ENCODE measurements at regions not wholly inside any gene's neighbourhood (a gene's known extent, or its start where the extent isn't known, plus 50 kb on each side); places are given as distances from the start of the nearest gene placed in this dataset.

DNA sequence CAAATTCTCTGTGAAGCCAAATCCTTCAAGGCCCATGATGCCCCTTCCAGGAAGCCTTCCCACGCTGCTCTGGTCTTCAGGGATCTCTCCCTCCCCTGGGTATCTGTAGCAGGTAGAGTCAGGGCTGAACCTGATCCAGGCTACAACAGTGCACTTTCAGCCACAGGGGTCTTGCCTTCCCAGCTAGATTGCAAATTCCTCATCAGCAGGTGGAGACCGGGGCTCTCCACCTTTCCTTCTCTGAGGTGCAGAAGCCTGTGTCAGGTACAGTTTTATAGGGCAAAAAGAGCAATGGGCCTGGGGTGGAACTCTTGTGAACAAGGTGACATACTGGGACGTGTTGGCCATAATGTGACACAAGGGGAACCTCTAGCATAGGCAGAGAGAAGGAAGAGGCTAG lies 312.9 kb downstream of the MYCN start:
- no peak for TF ChIP-seq POLR2A (IDR thresholded peaks at IDR 0.05; ENCODE audit: control extremely low read depth in 1 of 2, low read depth in 2 of 2, low read length in 2 of 2)
- TF ChIP-seq RAD21 (IDR thresholded peaks at IDR 0.05 in 1 of 2, conservative IDR thresholded peaks at IDR 0.05 in 1 of 2; ENCODE audit: low read depth in 2 of 2, low read length in 2 of 2): no peak
- TF ChIP-seq GABPA (IDR thresholded peaks at IDR 0.05; ENCODE audit: borderline replicate concordance, insufficient read depth, low read length): no peak
- no peak for TF ChIP-seq EP300 (IDR thresholded peaks at IDR 0.05; ENCODE audit: borderline replicate concordance in 1 of 2, low read depth in 2 of 2, low read length in 2 of 2)
- TF ChIP-seq, protein P1, sequence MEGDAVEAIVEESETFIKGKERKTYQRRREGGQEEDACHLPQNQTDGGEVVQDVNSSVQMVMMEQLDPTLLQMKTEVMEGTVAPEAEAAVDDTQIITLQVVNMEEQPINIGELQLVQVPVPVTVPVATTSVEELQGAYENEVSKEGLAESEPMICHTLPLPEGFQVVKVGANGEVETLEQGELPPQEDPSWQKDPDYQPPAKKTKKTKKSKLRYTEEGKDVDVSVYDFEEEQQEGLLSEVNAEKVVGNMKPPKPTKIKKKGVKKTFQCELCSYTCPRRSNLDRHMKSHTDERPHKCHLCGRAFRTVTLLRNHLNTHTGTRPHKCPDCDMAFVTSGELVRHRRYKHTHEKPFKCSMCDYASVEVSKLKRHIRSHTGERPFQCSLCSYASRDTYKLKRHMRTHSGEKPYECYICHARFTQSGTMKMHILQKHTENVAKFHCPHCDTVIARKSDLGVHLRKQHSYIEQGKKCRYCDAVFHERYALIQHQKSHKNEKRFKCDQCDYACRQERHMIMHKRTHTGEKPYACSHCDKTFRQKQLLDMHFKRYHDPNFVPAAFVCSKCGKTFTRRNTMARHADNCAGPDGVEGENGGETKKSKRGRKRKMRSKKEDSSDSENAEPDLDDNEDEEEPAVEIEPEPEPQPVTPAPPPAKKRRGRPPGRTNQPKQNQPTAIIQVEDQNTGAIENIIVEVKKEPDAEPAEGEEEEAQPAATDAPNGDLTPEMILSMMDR (IDR thresholded peaks at IDR 0.05; ENCODE audit: control extremely low read depth in 1 of 3, insufficient read depth in 1 of 3, low read depth in 1 of 3, low read length in 3 of 3): no peak
- TF ChIP-seq, protein P2, sequence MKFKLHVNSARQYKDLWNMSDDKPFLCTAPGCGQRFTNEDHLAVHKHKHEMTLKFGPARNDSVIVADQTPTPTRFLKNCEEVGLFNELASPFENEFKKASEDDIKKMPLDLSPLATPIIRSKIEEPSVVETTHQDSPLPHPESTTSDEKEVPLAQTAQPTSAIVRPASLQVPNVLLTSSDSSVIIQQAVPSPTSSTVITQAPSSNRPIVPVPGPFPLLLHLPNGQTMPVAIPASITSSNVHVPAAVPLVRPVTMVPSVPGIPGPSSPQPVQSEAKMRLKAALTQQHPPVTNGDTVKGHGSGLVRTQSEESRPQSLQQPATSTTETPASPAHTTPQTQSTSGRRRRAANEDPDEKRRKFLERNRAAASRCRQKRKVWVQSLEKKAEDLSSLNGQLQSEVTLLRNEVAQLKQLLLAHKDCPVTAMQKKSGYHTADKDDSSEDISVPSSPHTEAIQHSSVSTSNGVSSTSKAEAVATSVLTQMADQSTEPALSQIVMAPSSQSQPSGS (IDR thresholded peaks at IDR 0.05; ENCODE audit: low read length): no peak

Data from H1 (cell line).